ENCODE measurements at regions not wholly inside any gene's neighbourhood (a gene's known extent, or its start where the extent isn't known, plus 50 kb on each side); places are given as distances from the start of the nearest gene placed in this dataset.

GRCh38 chr3:165918657-165918979, 81.4 kb upstream of the BCHE start:
- TF ChIP-seq NR3C1 (IDR thresholded peaks at IDR 0.05): no peak
- TF ChIP-seq CTCF (IDR thresholded peaks at IDR 0.05): no peak
- TF ChIP-seq JUN (IDR thresholded peaks at IDR 0.05): no peak
- no peak for TF ChIP-seq SMC3 (IDR thresholded peaks at IDR 0.05)
- TF ChIP-seq RAD21 (conservative IDR thresholded peaks at IDR 0.05 in 1 of 2, IDR thresholded peaks at IDR 0.05 in 1 of 2): no peak
- no peak for TF ChIP-seq POLR2A (IDR thresholded peaks at IDR 0.05; ENCODE audit: low read length)
- no peak for TF ChIP-seq USF2 (IDR thresholded peaks at IDR 0.05)
- TF ChIP-seq KDM1A (IDR thresholded peaks at IDR 0.05; ENCODE audit: low read depth): no peak
- no peak for TF ChIP-seq EP300 (IDR thresholded peaks at IDR 0.05)
